HG02885 (cell line): ENCODE measurements at regions not wholly inside any gene's neighbourhood (a gene's known extent, or its start where the extent isn't known, plus 50 kb on each side); places are given as distances from the start of the nearest gene placed in this dataset.
"Not testable (repeated sequence)": the region's sequence is repeated elsewhere in the genome, so short reads cannot be mapped to it uniquely, and the experiment has no call there.

Source experiments
- ATAC-seq: cut with Tn5 transposase; IDR thresholded peaks from one replicate; pipeline ENCODE4 v1.9.1; 2021; ENCODE audit warnings: mild to moderate bottlenecking; ENCODE audit not compliant: unreplicated experiment, poor library complexity

GRCh38 chr9:65397763-65398719 is 113.0 kb upstream of the FOXD4L5 start:
- not testable (repeated sequence) for ATAC-seq

DNA sequence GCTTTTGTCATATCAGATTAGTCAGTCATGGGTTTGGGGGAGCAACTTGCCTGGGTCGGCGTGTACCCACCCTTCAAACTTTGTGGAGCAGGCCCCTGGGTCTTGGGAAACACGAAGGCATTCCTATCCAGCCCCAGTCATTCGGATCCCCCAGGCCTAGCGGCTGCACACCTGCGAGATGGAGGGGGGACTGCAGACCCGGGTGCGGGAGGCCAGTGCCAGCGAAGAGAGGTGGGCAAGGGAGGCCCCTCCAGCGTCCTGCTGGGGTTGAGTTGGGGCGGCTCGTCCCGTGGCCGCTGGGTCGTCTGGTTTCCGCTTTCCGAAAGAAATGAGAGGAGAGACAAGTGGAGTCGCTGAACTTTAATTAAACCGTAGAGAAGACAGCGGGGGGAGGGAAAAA is 112.2 kb upstream of the FOXD4L5 start:
- not testable (repeated sequence) for ATAC-seq

DNA sequence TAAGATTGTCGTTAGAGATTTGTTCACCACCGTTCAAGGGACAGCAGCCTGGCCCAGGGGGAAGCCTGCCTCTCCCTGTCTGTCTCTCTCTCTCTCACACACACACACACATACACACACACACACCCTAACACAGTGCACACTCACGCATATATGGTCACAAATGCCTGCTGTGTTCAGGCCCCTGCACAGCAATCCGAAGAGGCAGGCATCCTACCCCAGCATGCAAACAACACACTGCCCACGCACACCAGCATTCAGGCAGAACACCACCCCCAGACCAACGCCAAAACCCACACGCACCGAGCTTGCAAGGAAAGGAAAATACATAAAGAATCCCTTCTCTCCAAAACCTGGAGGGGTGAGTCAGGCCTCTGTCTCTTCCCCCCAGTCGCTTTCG is 111.6 kb upstream of the FOXD4L5 start:
- ATAC-seq, result not testable (repeated sequence)

- ATAC-seq, result not testable (repeated sequence)
Observed at GRCh38 chr9:65395789-65396188, 110.8 kb upstream of the FOXD4L5 start.

GRCh38 chr9:65395121-65395520 is 110.1 kb upstream of the FOXD4L5 start:
- ATAC-seq, result not testable (repeated sequence)

GRCh38 chr9:65393111-65393810 is 108.3 kb upstream of the FOXD4L5 start:
- ATAC-seq, result not testable (repeated sequence)

- not testable (repeated sequence) for ATAC-seq
Observed at GRCh38 chr9:65392611-65393010, 107.6 kb upstream of the FOXD4L5 start.

DNA sequence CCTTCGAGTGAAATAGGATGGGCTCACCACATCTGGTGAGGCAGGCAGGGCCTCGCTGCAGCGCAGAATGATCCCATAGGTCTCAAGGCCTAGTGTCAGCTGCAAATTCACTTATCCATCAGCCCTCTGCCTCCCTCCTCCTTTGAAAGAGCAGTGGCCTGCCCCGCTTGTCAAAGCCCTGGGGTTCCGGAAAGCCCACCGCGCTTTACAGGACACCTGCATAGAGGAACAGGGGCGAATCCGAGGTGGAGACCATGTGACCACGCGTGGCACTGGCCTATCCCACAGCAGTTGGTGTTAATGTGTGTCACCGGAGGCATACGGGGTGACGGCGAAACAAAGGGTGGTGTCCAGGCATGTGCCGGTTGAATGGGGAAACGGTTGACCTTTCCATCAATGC is 104.7 kb upstream of the FOXD4L5 start:
- not testable (repeated sequence) for ATAC-seq

GRCh38 chr9:65389216-65389615 is 104.2 kb upstream of the FOXD4L5 start:
- ATAC-seq, result not testable (repeated sequence)

GRCh38 chr9:65386699-65387098 is 101.7 kb upstream of the FOXD4L5 start:
- ATAC-seq, result peak; percentile 93

- not testable (repeated sequence) for ATAC-seq
Observed at GRCh38 chr9:65386191-65386590, 101.2 kb upstream of the FOXD4L5 start.

DNA sequence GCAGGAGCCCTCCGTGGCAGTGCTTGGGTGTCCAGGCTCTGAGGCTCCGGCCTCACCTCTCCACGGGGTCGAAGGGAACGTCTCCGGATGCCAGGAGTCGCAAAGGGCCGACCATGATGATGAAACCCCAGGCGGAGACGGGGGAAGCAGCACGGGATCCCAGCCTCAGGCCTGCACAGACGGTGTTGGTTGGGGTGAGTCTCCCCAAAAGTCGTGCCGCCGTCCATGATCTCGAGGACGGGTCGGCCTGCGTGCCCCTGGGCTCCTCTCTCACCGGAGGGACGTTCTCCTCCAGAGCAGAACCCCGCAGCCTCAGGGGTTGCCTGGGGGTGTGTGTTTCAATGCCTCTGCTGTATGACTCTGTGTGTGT is 100.6 kb upstream of the FOXD4L5 start:
- not testable (repeated sequence) for ATAC-seq

DNA sequence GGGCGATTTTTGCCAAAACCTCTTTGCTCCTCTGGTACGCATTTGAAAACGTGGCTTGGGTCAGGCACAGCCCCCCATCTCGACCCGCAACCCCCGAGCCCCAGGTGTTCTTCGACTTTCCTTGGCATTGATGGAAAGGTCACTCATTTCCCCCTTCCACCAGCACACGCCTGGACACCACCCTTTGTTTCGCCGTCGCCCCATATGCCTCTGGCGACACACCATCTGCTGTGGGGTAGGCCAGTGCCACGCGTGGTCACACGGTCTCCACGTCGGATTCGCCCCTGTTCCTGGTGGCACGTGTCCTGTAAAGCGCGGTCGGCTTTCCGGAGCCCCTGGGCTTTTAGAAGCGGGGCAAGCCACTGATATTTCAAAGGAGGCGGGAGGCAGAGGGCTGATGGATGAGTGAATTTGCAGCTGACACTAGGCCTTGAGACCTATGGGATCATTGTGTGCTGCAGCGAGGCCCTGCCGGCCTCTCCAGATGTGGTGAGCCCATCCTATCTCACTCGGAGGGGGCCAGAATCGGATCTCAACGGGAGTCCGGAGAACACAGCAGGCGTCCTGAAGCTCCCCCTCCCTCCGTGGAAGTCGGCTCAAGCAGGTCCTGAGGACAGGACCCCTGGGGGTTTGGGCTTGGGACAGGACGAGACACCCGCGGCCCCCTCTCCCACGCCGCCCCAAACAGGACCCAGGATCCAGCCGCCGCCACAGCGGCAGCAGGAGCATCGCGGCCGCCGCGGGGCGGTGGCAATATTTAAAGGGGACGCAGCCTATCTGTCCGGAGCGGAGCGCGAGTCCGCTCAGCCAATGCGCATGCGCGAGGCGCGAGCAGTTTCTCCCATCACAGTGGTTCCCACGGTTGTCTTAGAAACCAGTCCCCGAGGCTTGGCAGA is 100.0 kb upstream of the FOXD4L5 start:
- not testable (repeated sequence) for ATAC-seq

DNA sequence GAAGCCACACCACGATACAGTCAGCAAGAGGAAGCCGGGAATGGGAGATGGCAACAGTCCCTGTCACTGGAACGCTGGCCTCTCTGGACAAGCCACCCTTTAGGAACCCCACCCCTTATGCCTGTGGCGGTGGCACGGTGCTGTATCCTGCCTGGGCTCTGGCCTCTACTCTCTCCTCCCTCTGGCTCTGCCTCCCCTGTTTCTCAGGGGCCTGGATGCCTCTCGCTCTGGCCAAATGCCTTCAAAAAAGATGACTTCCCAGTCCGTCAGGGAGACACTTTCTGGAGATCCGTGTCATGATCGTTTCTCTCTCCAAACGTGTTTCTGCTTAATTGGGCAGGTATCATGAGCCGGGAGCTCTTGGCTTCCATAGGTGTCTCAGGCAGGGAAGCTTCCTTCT is 99.1 kb upstream of the FOXD4L5 start:
- not testable (repeated sequence) for ATAC-seq

DNA sequence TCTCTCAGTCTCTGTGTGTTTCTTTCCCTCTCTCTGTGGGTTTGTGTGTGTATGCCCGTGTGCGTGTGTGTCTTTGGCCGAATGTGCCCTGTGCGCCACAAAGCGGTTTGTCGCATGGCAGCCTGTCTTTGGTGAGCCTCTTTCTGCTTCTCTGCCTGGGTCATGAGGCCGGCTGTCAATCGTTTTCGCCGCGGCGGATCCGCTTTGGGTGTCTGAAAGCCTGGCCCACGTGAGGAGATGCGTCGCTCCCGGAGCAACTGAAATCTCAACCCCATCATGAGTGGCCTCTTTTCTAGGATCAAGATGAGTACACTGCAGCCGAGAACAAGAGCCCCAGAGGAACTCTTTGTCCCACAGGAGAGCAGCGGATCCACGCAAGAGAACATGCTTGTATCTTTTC is 98.6 kb upstream of the FOXD4L5 start:
- not testable (repeated sequence) for ATAC-seq

DNA sequence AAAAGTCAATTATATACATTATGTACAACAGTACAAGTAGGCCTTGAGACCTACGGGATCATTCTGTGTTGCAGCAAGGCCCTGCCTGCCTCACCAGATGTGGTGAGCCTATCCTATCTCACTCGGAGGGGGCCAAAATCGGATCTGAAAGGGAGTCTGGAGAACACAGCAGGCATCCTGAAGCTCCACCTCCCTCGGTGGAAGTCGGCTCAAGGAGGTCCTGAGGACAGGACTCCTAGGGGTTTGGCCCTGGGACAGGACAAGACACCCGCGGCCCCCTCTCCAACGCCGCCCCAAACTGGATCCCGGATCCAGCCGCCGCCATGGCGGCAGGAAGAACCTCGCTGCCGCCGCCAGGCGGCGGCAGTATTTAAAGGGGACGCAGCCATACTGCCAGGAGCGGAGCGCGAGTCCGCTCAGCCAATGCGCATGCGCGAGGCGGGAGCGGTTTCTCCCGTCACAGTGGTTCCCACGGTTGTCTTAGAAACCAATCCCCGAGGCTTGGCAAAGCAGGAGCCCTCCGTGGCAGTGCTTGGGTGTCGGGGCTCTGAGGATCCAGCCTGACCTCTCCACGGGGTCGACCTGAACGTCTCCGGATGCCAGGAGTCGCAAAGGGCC is 97.8 kb upstream of the FOXD4L5 start:
- ATAC-seq, result not testable (repeated sequence)
